Right ventricle myocardium superior (tissue), 1 donor: ENCODE measurements at regions not wholly inside any gene's neighbourhood (a gene's known extent, or its start where the extent isn't known, plus 50 kb on each side); places are given as distances from the start of the nearest gene placed in this dataset.

Experiments
- ATAC-seq: fragments of 200-7000 bp; cut with Tn5 transposase; one replicate; pipeline ENCODE4 v1.9.1; 2020; ENCODE audit warnings: mild to moderate bottlenecking; ENCODE audit not compliant: poor library complexity
- DNase-seq: peaks from one replicate; pipeline ENCODE4 v3.0.0-alpha.2; 2020
- intact Hi-C: fragments of 100-400 bp; cut with DNase I; formaldehyde crosslinking; loops from one replicate; pipeline ENCODE4 v1.11.2; 2022
- donor health status: DM: no; HTN: yes; CAD: no; lungs with severe emphysema.

DNA sequence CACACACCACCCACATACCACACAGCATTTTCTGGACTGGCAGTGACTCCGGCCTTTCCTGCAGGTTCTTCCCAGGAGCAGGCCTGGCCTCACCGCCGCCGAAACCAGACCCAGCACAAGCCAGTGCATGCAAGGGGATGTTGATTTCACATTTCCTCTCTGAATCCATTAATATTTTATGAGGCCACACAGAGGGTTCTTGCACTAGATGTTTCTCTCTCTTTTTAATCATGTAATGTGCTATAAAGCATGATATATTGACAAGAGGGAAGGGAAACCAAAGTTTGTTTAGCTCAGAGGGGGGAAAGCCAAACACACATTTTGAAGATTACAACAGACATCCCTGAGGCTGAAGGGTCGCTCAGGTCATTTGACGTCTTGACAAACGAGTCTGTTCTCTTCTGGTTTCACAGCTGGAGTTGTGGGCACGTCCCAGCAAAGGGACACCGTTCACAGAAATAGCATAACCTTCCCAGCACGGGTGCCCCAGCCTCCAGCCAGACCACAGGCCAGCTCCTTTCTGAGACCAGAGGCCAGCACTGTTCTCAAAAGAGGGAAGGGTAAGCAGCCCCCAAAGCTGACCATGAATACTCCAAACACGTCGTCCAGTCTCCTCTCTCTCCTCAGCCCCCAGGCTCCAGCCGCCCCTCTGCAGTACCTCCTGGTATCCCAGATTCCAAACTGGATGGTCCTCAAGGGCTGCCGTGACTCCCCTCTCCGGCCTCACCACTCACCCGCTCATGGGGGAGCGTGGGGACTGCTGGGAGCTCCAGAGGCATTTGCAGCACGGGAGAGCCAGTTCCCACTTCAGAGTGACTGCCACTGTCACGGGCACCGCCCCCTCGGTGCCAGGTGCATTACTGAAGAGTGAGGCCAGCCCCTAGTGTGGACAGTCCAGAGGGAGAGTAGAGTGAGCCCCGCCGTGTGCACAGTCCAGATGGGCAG, 340.3 kb upstream of the SALL3 start:
- ATAC-seq (no peak), DNase-seq (no peak)
- intact Hi-C loops = no loop called here

DNA sequence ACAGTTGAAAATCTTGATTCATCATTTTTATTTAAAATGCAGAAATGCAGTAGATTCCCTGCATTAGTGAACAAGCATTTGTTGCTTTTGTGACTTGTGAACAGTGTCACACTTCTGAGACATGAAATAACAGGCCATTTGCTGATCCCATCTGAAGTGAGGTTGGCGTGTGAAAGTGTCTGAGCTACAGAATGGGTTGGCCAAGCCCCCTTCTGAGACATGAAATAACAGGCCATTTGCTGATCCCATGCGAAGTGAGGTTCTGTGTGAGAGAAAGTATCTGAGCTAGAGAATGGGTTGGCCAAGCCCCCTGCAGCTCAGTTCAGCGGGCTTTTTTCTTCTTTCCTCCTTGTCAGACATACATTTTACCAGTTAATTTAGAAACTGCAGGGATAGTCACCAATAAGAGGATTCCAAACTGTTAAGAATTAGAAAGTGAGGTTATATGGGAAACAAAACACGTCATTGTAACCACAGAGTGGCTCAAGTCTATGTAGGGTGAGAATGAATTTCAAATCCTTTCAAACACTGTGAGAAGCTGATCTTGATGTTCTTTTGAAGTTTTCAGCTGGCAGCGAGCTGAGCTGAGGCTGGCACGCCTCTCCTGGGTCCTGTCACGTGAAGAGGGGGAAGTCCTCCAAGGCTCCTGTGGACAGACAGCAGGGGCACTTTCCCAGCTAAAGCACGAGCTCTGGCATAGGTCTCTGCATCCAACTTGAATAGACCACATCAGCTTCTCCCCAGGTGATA, 339.2 kb upstream of the SALL3 start:
- intact Hi-C loops = no loop called here
- ATAC-seq (no peak), DNase-seq (no peak)

DNA sequence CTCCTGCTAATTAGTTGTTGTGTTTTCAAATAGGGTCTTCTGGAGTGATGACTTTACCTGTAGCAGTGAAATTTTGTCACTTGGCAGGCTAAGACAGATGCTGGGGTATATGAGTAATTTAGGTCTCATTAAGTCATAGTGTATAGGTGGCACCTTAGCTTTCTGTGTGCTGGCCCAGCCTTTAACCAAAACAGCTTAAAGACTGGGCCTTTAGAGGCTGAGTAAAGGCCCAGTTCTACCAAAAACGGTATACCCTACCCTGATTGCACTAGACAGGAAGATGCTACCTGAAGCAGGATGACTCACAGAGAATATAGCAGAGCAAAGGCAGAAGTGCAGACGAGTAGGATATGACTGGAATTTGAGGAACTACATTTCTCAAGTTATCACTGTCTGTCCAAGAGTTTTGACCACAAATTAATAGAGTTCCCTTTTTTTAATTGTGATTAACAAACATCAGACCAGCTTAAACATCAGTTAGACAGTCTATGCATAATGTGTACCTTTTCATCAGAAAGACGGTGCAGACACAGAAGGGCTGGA, 337.9 kb upstream of the SALL3 start:
- no peak for DNase-seq
- no peak for ATAC-seq
- intact Hi-C loops = no loop called here

GRCh38 chr18:78642296-78642951, 337.2 kb upstream of the SALL3 start:
- DNase-seq (no peak), ATAC-seq (no peak)
- intact Hi-C loops = no loop called here

- ATAC-seq = no peak
- intact Hi-C loops = no loop called here
- no peak for DNase-seq
These were observed 336.6 kb upstream of the SALL3 start for GRCh38 chr18:78643004-78643403.

DNA sequence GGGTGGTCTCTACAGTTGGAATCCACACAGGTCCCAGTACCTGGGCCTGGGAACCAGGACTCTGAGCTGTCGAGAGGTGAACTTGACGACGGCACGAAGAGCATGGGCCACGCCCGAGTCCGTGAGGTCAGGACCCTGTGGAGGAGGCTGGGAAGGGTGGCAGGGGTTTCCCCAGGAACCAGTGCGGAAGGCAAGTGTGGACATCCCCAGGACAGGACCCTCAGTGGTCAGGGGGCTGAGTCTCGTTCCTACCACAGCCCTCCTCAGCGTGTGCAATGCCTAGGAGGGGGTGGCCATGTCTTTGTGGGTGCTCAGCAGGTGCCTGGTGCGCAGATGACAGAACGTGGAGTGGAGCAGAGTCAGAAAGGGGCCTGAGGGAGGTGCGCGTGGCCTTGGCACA, 335.6 kb upstream of the SALL3 start:
- ATAC-seq = no peak
- no peak for DNase-seq
- intact Hi-C loops = no loop called here

DNA sequence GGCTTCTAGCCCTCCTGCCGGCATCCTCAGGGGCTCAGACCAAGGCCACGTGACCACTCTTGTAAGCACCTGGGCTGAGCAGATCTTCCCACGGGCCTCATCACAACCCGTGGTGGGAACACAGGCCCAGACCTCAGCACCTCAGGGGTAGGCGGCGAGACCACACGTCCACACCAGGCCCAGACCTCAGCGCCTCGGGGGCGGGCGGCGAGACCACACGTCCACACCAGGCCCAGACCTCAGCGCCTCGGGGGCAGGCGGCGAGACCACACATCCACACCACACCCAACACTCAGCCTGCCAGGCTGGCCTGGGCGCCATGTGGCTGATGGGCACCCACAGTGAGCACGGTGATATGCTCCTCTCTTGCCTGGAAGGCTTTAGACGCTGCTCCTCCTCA, 334.4 kb upstream of the SALL3 start:
- DNase-seq (no peak), ATAC-seq (no peak)
- intact Hi-C loops = no loop called here

- ATAC-seq (no peak), DNase-seq (no peak)
- intact Hi-C loops = no loop called here
These were observed 332.6 kb upstream of the SALL3 start for GRCh38 chr18:78647018-78647417.

DNA sequence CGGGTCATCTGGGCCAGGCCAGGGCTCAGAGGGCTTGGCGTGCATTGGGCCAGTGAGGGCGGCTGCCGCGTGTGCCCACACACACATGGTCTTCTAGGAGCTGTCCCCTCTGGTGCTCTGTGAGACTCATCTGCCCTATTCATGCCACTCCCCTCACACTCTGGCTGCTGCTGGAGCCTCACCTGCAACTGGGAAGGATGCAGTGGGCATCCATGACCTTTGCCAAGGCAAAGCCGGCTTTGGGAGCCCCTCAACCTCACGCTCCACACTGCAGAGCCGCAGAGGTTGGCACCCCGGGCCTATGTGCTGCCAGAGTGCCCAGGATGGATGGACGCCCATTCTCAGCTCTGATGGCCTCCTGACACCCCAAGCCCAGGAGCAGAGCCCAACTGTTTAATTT, 330.2 kb upstream of the SALL3 start:
- DNase-seq = no peak

DNA sequence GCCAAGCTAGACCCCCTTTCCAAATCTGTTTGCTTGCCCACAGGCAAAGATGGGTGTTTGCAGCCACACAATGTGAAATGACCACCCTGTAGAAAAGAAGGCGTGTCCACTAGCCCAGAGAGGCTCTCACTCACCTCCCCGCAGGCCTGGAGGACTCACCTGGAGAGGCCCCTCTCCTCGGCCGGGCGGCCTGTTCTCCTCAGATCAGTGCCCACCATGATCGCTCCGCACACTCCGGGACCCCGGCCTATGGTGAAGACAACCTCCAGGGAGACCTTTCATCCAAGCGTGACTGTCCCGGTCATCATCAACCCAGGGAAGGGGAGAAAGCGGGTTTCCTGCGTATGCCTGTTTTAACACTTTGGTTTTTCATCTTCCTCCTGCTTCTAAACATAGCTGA, 328.7 kb upstream of the SALL3 start:
- intact Hi-C loops = no loop called here
- DNase-seq = no peak
- no peak for ATAC-seq

More for the DNA sequence above, 330.2 kb upstream of the SALL3 start:
- intact Hi-C loops = no loop called here
- no peak for ATAC-seq

GRCh38 chr18:78652001-78652545, 327.5 kb upstream of the SALL3 start:
- intact Hi-C loops = no loop called here
- ATAC-seq (no peak), DNase-seq (no peak)

DNA sequence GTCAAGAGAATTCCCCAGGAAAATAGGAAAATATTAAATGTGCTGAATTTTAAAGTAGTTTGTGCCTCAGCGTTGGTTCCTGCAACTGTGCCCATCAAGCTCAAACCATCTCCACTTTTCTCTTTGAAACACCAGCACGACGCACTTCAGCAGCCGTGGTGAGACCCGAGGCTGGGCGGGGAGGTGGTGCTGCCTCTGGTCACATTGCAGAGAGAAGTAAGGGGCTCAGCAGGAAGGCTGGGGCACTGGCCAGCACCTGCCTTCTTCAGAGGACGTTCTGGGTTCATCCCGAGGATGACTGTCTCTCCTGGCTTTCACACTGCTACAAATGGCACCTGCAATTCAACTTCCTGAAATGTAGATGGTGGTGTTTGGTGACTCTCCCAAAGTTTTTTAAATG, 323.7 kb upstream of the SALL3 start:
- intact Hi-C loops = no loop called here

DNA sequence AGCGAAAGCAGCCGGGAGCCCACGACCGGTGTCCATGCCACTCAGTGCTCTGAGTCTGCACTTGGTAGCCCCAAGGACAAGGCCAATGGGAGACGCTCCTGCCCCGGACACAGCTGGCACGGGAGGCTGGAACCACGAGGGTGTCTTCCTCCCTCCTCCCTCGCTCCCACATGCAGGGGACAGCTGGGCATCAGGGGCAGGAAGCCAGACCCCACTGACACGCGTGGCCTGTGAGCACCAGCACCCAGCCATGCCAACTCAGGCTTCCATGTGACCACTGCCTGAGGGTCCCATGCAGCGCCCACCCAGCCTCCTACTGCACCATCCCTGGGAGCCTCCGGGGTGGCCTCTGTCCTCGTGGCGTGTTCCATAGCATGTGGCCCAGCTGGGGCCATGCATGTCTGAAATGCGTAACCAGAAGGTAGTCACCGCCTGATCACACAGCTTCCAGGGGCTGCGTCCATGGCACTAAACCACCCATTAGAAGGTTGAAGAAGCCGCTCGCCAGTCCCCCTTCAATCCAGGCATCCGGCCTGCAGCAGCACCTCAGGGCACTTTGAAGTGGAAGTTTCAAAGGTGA, 323.2 kb upstream of the SALL3 start:
- ATAC-seq (no peak), DNase-seq (no peak)
- intact Hi-C loops = no loop called here

More for the DNA sequence above, 323.7 kb upstream of the SALL3 start:
- ATAC-seq = no peak
- DNase-seq = no peak

DNA sequence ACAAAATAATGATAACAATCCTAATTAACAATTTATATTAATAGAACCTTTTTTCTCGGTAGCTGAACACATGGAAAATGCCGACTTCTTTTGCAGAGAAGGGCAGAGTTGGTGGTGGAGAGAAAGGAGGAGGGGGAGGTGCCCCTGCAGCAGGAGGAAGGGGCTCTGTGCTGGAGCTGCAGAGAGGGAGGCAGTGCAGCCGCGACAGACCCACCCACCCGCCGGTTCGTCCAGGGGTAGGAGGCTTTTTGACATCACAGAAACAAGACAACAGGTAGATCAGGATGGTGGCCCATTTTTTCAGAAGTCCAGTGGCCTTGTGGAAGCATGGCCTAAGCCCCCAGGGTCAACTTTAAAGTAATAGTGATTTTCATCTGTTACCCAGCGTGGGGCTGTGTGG, 321.1 kb upstream of the SALL3 start:
- DNase-seq (no peak), ATAC-seq (no peak)
- intact Hi-C loops = no loop called here

- intact Hi-C loops = no loop called here
- DNase-seq (no peak), ATAC-seq (no peak)
These were observed 320.6 kb upstream of the SALL3 start for GRCh38 chr18:78659057-78659456.

GRCh38 chr18:78659748-78660147, 319.9 kb upstream of the SALL3 start:
- DNase-seq (no peak), ATAC-seq (no peak)
- intact Hi-C loops = no loop called here

DNA sequence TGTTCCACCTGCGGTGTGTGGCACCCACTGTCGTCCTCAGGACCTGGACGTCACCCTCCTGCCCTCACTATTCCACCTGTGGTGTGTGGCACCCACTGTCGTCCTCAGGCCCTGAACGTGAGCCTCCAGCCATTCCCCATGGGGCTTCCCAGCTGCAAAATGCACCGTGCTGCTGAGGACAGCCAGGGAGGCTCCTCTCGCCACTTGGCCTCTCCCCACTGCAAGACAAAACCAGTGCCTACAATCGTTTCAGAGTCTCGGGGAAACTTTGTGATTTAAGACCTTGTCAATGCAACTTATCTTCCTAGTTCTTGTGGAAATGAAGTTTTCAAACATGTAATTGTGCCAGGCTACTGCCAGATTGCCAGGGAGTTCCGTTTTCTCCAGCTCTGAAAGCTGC, 319.3 kb upstream of the SALL3 start:
- intact Hi-C loops = no loop called here
- ATAC-seq = no peak
- DNase-seq = no peak

GRCh38 chr18:78661316-78661715, 318.3 kb upstream of the SALL3 start:
- DNase-seq (no peak), ATAC-seq (no peak)
- intact Hi-C loops = no loop called here

DNA sequence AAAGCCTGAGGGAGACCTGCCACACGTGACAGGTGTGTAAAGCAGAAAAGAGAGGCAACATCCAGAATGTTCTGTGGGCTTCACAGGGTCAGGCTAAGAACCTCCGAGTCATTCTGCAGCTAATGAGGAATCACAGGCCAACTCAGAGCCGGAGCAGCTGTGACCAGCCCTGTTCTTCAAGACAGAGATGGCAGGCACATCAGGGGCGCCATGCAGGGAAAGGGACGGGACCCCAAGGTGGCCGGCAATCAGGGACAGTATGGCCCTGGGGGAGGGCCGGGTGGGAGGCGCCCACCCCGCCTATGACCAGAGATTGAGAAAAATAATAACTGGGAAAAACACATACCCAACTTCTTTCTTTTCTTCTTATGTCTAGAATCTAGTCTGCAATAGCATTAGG, 316.7 kb upstream of the SALL3 start:
- DNase-seq (no peak), ATAC-seq (no peak)
- intact Hi-C loops = no loop called here
